ENCODE measurements at regions not wholly inside any gene's neighbourhood (a gene's known extent, or its start where the extent isn't known, plus 50 kb on each side); places are given as distances from the start of the nearest gene placed in this dataset.

- TF ChIP-seq CTCF (IDR thresholded peaks at IDR 0.05) (no peak), POLR2A (IDR thresholded peaks at IDR 0.05) (no peak)
- Histone ChIP-seq H3K27ac (no peak overlapping the region), H3K9me3 (no peaks in the 10 kb centered on the region), H3K4me3 (no peak overlapping the region), H3K4me1 (no peaks in the 10 kb centered on the region), H3K27me3 (no peaks in the 10 kb centered on the region), H3K36me3 (no peaks in the 10 kb centered on the region)
- DNase-seq, result no peak
- intact Hi-C loops (cut with DNase I), result no loop called here
- WGBS, 2 donors, result 82 to 100% methylated on average over 1 of the region's 1 CpG
These were observed 167.6 kb upstream of the TUSC1 start for GRCh38 chr9:25845867-25846266.

- no peak for DNase-seq
- Histone ChIP-seq H3K27me3 (no peaks in the 10 kb centered on the region), H3K4me1 (no peaks in the 10 kb centered on the region), H3K4me3 (no peak overlapping the region), H3K36me3 (no peaks in the 10 kb centered on the region), H3K27ac (no peak overlapping the region), H3K9me3 (peaks cover 0 to 9% (median 0%) of the 10 kb centered on the region in 3 donors)
- TF ChIP-seq POLR2A (IDR thresholded peaks at IDR 0.05) (no peak), CTCF (IDR thresholded peaks at IDR 0.05) (no peak)
- intact Hi-C loops (cut with DNase I), result no loop called here
- WGBS, 2 donors, result 88 to 93% methylated on average over 7 of the region's 7 CpGs
These were observed 152.1 kb upstream of the TUSC1 start for GRCh38 chr9:25830381-25830780.

- Histone ChIP-seq H3K36me3 (no peaks in the 10 kb centered on the region), H3K27ac (no peak overlapping the region), H3K4me3 (no peak overlapping the region), H3K4me1 (no peaks in the 10 kb centered on the region), H3K9me3 (peaks cover 0 to 9% (median 0%) of the 10 kb centered on the region in 3 donors), H3K27me3 (no peaks in the 10 kb centered on the region)
- 0 to 7% methylated on average over 1 of the region's 1 CpG for WGBS, 2 donors
- TF ChIP-seq CTCF (IDR thresholded peaks at IDR 0.05) (no peak), POLR2A (IDR thresholded peaks at IDR 0.05) (no peak)
- intact Hi-C loops (cut with DNase I), result no loop called here
- no peak for DNase-seq
These were observed 149.4 kb upstream of the TUSC1 start for GRCh38 chr9:25827626-25828025.

- 91 to 96% methylated on average over 2 to 3 of the region's 3 CpGs for WGBS, 2 donors
- Histone ChIP-seq H3K4me1 (no peaks in the 10 kb centered on the region), H3K36me3 (no peaks in the 10 kb centered on the region), H3K27ac (no peak overlapping the region), H3K4me3 (no peak overlapping the region), H3K9me3 (no peaks in the 10 kb centered on the region), H3K27me3 (no peaks in the 10 kb centered on the region)
- no peak for DNase-seq
- intact Hi-C loops (cut with DNase I), result no loop called here
- TF ChIP-seq CTCF (IDR thresholded peaks at IDR 0.05), result no peak
- no peak for TF ChIP-seq POLR2A (IDR thresholded peaks at IDR 0.05)
These were observed 138.2 kb upstream of the TUSC1 start for GRCh38 chr9:25816439-25816838.

- intact Hi-C loops (cut with DNase I), result no loop called here
- no peaks in the 10 kb centered on the region for H3K36me3 ChIP-seq
- TF ChIP-seq CTCF (IDR thresholded peaks at IDR 0.05), result no peak
- no peak for TF ChIP-seq POLR2A (IDR thresholded peaks at IDR 0.05)
- DNase-seq, result no peak
- no peak overlapping the region for H3K4me3 ChIP-seq
- no peaks in the 10 kb centered on the region for H3K4me1 ChIP-seq
- no peaks in the 10 kb centered on the region for H3K9me3 ChIP-seq
- H3K27me3 ChIP-seq, result no peaks in the 10 kb centered on the region
- H3K27ac ChIP-seq, result no peak overlapping the region
These were observed 135.8 kb upstream of the TUSC1 start for GRCh38 chr9:25814023-25814422.
